Stimulated activated CD4-positive, alpha-beta T cell treated with anti-CD3 and anti-CD28 coated beads, Interleukin-1b, Interleukin-23, amount 100 ng/mL, for 1 hour (primary cell): ENCODE measurements at regions not wholly inside any gene's neighbourhood (a gene's known extent, or its start where the extent isn't known, plus 50 kb on each side); places are given as distances from the start of the nearest gene placed in this dataset.
"Not testable (repeated sequence)": the region's sequence is repeated elsewhere in the genome, so short reads cannot be mapped to it uniquely, and the experiment has no call there.

Source experiments
- DNase-seq, 2 donors: peaks; one replicate each; pipeline ENCODE4 v3.0.0-alpha.2; 2020; ENCODE audit warnings: low read depth in 2 of 2

DNA sequence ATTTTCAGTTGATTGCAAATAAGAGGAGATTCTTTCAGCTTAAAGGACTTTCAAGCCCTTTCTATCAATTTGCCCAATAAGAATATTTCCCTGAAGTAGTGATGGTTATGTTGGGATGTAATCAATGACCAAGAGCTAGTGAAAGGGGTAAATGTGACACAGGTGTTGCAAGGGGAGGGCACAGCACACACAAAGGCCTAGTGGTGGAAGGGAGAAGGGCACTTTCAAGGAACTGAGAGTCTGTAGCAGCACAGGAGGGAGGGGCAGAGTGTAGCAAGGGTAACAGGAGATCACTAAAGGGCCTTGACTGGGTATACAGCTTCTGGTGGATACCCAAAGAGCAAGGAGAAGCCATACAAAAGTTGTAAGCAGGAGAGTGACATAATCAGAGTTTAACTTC is 217.8 kb upstream of the ARHGEF26 start:
- no peak for DNase-seq

DNA sequence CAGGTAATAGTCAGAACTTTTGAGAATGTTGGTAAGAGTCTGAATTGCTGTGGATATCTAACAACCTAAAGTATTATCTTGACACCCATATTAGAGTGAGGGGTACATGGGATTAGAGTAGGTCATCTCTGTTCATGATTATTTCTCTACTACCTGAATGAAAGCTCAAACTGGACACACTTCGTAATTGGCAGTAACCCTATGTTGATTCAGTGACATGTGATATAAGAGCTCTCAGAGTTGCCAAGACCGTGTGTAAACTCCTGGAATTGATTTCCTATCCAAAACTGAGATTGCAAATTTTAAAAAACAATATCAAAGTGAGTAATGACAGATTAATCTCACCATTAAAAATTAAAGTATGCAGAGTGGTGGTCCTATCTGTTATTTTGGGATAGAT is 214.8 kb upstream of the ARHGEF26 start:
- DNase-seq: no peak

DNA sequence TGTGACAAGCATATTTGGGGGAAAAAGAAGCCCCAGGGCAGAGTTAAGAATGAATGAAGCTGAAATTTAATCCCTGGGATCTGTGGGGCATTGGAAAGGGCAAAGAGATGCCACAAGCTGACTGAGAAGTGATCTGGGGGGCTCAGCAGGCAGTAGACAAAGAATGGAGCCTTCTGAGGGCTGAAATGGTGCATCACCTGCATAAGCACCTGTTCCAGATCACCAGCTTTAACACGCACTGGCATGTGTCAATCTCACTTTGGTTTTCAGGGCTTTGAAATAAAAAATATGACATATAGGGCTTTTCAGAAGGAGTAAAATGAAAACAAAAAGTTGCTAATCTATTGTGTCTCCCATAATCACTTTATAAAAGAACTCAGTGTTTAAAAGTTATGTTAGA is 210.8 kb upstream of the ARHGEF26 start:
- no peak for DNase-seq

DNA sequence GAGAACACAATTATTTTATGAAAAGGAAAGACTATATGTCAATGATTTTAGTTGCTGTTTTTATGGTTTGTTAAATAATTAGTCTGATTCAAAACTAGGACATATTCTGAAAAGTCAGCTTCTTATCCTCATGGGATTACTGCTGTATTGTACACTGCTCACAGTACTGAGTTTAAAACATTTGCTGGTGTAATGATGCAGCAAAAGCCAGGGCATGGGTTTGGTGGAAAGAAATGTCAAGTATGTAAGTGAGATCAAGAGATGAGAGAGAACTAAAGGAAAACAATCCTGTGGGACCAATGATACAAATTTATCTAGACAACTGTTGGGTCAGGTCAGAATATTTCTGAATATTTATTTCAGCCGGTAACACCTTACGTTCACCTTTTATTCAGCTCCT is 210.1 kb upstream of the ARHGEF26 start:
- no peak for DNase-seq

DNA sequence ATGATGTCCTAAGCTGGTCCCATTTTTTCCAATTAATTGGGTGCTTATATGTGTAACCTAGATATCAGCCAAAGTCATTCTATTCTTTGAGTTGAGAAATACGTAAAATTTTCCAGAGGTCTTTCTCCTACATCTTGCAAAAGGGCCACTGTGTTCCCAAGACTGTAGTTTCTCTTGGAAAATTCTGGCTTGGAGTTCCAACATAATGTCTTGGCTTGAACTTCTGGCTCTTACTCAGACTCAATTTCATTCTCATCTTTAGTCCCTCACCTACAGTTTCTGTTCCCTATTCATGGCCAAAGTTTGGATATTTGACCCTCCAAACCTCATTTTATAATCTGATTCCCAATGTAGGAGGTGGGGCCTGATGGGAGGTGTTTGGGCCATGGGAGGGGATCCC is 201.4 kb upstream of the ARHGEF26 start:
- DNase-seq: no peak

DNA sequence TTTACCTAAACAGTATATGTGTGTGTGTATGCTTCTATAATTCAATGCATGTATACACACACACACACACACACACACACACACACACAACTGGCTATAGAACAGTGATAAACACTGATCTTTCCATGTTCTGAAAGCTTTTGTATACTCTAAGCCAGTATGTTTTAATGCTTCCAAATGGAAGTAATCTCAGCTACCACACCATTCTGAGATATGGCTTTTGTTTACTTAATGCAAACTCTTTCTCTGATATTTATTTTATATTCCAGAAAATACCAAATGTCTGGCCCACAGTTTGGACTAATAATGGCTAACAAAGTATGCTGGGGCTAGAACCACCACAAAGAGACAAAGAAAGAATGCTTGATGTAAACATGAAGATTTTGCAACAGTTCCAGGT is 199.4 kb upstream of the ARHGEF26 start:
- DNase-seq: no peak

DNA sequence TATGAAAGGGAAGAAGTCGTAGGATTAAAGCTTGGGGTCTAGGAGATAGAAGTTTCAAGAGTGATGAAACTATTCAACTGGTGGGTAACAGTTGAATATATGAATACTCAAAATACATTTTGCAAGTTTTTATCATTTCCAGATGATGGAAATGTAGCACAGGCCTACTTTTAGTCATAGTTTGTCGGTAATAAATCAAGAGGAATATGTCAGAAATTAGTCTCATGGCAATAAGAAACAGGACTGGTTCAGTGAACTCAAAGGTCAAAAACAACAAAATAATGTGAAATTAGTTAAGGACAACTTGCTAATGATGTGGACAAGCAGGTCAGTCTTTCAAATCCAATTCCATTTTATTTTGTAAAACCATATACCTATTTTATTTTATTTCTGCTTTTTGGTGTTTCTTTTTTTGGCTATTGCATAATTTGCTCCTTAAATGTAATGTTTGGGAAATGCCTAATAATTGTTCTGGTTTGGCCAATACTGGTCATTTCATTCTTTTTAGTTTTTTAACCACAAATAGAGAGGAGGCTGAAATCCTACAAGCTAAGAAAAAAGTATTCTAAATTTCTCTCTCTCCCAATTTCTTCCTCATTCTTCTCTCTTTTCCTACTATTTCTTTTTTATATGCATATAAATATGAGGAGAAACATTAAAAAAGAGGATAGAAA is 195.2 kb upstream of the ARHGEF26 start:
- DNase-seq: no peak

DNA sequence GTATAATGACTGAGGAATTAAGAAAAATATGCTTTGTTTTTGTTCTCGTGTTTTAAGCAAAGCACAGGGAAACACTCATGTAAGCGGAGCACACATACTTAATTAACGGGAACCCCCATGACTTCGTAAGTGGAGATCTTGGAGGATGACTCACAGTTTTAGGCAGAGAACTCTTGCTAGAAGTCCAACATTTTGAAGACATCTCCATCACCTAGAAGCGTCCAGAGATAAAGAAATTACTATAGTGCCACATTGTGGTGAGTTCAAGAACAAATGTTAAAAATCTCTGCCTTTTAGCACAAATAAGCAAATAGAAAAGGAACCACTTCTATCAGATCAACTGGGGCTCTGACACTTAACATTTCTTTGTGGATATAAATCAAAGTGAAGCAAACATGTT is 194.1 kb upstream of the ARHGEF26 start:
- DNase-seq: no peak

DNA sequence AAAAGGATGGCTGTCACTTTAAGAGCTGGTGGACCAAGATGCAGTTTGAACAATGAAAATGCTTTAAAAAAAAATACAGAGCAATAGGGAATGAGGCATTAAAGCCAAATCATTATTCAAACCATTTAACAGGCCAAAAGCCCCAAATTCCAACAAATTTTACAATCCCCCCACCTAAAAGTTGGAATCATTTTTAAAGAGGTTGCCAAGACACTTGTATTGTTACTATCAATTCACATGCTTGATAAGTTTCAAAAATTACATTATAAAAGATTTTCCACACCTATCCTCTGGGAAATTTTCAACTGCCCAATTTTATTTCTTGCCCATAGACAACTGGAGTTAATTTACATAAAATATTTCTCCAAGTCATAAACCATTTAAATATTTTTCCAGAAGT is 192.3 kb upstream of the ARHGEF26 start:
- DNase-seq: no peak

DNA sequence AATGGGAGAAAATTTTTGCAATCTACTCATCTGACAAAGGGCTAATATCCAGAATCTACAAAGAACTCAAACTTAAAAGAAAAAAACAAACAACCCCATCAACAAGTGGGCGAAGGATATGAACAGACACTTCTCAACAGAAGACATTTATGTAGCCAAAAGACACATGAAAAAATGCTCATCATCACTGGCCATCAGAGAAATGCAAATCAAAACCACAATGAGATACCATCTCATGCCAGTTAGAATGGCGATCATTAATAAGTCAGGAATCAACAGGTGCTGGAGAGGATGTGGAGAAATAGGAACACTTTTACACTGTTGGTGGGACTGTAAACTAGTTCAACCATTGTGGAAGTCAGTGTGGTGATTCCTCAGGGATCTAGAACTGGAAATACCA is 187.7 kb upstream of the ARHGEF26 start:
- not testable (repeated sequence) for DNase-seq

DNA sequence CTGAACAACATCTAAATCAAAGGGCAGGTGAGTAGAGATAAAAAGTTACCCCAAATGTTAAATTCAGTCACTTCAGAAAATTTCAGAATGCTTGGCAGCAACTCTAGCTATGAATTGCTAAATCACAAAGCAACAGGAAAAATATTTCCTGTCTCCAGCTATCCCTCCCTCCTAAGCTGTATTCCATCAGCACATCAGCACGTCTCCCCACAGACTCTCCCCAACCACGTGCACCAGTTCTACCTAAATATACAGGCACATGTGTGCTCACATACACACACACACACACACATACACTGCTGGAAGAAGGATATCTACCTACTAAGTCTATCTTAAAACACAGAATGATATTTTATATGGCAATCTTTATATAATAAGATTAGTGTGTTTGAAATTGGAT is 177.1 kb upstream of the ARHGEF26 start:
- DNase-seq: no peak

DNA sequence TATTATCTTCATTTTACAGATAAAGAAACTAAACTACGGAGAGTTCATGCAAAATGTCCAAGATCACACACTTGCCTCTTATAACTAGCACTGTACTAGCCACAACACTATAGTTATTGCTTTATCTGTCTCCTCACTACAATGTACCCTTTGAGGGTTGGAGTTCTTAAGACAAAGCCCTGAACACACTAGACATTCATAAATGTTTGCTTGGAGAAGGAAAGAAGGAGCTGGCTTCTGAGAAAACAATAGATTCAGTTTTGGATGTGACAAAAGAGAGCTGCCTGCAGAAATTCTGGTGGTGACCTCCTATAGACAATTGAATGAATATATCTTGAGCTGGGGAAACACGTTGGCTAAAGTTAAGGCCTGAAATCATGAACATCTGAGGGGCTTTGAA is 169.9 kb upstream of the ARHGEF26 start:
- no peak for DNase-seq

DNA sequence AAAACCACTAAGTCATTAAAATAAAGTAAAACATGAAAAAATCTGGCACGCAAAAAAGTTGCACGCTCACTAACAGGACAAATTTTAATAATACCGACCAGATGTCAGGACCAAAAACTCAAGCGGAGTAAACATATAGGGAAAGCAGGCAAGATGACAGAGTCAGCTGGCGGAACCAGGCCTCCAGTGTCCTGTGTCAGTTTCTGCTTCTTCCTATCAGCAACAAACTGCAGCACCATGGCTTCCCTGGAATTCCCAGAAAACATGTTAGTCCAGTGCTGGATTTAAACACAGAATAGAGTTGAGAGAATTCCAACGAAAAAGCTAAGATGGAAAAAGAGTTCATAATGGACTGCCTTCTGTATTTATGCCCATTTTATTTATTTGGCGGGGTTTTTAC is 169.1 kb upstream of the ARHGEF26 start:
- no peak for DNase-seq

DNA sequence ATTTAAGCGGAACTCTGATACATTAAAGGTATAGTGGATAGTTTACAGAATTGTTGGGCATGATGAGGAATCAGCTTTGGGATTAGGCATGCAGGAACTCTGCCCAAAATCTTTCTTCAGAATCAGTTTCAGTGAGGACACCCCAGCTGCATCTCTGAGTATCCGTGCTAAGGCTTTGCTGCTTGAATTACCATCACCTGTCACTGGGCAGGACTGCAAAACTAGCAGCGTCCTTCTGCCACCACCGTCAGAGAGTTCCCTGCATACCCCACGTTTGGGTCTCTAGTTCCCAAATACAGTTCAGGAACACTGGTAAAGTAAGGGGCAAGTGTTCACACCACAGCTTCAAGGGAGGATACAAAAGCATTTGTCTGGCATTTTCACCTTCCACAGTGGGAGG is 164.6 kb upstream of the ARHGEF26 start:
- no peak for DNase-seq

DNA sequence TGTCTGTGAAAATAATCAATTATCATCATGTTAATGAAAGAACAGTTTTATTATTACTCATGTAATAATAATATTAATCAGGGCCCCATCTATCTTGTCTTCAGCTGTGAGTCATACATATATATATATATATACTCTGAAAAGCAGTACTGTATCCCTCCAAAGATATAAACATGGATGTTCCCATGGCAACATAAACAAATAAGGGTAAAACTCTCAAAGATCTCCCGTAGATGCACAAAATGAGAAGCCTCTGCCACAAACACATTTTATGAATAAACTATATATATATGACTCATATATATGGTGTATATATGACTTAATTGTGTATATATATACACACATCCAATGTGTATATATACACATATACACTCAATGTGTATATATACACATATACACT is 163.8 kb upstream of the ARHGEF26 start:
- no peak for DNase-seq

DNA sequence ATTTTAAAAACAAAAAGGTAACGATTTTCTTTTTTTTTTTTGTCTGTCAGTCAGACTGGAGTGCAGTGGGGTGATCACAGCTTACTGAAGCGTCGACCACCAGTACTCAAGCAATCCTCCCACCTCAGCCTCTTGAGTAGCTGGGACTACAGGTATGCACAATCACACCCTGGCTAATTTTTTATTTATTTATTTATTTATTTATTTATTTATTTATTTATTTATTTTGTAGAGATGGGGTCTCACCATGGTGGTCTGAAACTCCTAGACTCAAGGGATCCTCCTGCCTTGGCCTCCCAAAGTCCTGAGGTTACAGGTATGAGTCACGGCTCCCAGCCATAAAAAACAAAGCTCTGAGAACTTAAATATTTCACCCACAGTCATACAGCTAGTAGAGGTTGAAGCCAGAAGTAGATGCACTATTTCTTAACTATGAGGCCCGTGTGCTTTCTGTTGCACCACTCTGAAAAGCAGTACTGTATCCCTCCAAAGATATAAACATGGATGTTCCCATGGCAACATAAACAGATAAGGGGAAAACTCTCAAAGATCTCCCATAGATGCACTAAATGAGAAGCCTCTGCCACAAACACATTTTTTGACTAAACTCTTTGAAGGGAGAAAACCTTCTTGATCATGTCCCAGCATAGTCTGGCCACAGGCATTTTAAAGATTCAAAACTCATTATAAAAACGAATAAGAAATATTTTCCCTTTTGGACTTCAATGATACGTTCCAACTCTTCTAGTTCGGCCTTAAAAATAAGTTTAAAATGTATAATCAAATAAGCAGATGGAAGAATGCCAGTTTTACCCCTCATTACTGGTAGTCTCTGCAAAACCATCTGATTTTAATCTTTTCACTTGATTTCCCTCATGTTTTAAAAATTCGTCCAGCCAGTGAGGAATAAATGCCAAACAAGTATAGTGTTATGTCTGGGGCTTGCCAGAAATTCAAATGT is 162.3 kb upstream of the ARHGEF26 start:
- DNase-seq: no peak

DNA sequence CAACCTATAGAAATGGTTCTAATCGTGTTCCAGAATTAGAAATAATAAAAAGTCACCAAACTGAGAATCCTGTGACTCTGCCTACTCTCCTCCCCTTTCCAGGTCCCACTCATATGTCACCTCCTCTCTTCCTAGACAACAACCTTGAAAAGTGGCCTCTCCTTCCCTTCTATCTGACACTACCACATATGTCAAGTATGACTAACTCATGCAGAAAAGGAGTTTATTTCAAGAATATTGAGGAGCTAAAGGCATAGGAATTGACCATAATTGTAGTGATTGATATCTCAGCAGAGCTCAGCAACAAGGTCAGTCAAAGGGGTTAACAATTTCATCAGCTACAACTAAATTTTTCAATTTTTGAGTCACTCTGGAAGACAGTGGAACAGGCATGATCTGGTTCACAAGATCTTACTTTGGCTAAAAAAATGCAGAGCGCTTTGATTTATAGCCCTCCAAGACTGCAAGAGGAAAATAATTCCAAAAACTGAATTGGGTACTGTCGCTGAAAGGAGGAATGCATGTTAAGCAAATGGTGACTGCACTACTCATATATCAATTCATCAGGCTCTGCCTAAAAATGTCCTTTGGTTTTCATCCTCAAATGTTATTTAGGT is 160.6 kb upstream of the ARHGEF26 start:
- DNase-seq: no peak

DNA sequence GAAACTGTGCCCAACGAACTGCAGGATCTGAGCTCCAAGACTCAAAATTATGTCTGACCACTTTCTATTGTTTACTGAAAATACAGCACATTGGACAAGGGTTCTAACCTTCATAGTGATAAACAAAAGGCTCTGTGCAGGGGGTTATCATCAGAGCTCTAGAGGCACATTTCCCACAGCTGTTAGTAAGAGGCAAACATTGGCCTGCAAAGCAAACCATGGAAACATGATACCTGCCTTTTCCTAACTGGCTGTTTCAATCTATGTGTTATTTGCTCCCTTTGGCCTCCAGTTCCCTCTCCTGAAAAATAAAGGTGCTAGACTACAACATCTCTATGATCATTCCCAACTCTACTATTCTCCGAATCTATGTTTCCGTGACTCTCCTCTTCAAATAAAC is 159.7 kb upstream of the ARHGEF26 start:
- no peak for DNase-seq

DNA sequence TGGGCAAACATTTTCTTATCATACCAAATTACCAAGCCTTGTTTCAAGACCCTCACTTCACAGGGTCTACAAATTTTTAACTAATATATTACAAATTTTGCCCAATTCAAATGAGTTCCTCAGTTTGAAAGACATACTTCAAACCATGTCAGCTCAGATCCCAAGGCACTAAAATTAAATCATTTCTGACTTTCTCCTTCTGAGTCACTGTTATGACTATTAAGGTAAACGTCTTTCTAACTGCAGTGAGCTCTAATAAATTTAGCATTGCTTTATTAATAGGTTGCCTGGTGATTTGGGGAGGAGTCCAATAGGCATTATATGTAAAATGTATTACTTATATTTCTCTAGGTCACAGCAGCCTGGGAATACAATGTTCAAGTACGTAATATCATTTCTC is 158.2 kb upstream of the ARHGEF26 start:
- DNase-seq: no peak

DNA sequence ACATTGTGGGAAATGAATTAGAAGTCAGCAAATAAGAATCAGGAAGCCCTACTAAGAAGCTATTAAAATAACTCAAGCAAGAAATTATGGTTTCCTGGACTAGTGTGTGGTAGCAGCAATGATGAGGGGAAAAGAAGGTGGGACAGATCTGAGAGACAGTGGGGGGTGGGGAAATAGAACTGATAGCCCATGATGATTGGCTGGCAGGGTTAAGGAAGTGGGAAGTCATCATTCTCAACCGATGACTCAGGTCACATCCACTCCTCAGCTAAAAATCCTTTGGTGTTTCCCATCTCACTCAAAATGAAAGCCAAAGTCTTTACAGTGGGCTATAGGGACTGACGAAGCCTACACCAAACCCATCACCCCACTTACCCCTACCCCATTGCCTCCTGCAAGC is 153.9 kb upstream of the ARHGEF26 start:
- DNase-seq: no peak

DNA sequence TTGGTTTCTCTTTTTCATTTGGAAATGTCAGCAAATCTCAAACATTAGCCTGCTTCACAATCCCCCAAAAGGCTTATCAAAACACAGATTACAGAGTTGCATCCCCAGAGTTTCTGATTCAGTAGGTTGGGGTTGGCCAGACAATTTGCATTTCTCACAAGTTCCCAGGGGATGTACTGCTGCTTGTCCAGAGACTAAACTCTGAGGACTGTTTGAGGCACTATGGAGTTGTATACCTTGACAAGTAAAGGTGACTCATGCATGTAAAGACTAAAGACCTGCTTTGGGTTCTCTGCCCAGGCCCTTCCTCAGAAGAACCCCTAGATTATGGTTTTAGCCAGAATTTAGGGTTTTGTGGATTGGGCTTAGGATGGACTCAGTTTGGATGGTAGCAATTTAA is 151.1 kb upstream of the ARHGEF26 start:
- DNase-seq: no peak

DNA sequence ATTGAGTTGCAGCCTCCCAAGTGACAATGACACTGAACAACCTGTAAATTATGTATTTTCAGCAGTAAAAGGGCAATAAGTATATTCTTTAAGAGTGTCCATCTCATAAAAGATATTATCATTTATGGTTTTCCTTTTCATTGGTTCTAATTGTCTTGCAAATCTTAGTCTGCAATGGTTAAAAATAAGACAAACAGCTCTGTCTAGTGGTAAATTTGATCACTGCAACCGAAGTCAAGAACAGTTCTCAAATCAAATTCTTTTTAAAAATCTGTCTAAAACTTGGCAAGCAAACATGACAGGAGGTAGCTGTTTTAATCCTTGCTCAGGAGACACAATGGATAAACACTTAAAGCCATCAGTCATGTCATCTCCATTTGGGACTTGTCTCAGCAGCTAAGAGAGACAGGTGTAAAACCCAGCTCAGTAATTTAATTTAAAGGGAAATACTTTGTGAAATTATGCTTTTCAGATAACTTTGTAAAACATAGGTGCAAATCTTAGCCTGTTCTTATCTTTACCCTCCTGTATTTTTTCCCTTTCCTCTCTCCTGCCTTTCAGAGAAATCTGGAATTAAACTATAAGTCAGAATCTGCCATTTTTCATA is 150.3 kb upstream of the ARHGEF26 start:
- DNase-seq: no peak
